BJ (cell line): ENCODE measurements at regions not wholly inside any gene's neighbourhood (a gene's known extent, or its start where the extent isn't known, plus 50 kb on each side); places are given as distances from the start of the nearest gene placed in this dataset.
A peak's percentile ranks its signal among the peaks of the same experiment; 100 is the strongest.

ENCODE experiments used
- CTCF ChIA-PET: fragments of 350-600 bp; formaldehyde crosslinking; extraction: SDS; loops from one replicate; lab custom pipeline; 2021; ENCODE audit warnings: antibody characterized with exemption, inconsistent platforms; lab: Yijun Ruan, JAX
- POLR2A ChIA-PET: fragments of 300-600 bp; sonication (Branson Sonifier 250); formaldehyde crosslinking; extraction: SDS; loops from one replicate; lab custom pipeline; 2021; ENCODE audit warnings: antibody characterized with exemption; lab: Charles Lee
- DNase-seq: peaks from one replicate; pipeline ENCODE4 v3.0.0-alpha.2; 2011; ENCODE audit warnings: low read depth
- H3K27me3 ChIP-seq: 2 replicates; pipeline ENCODE4 v1.6.0; 2011; ENCODE audit warnings: low read length; ENCODE audit not compliant: control insufficient read depth, insufficient read depth
- H3K36me3 ChIP-seq: 2 replicates; pipeline ENCODE4 v1.5.1; 2011; ENCODE audit warnings: low read length; ENCODE audit not compliant: control insufficient read depth, insufficient read depth
- H3K4me3 ChIP-seq: 2 replicates; pipeline ENCODE4 v1.5.1; 2011; ENCODE audit warnings: low read depth, mild to moderate bottlenecking, control low read depth, low read length
- TF ChIP-seq, protein P1 (sequence below): IDR thresholded peaks from 2 replicates; pipeline ENCODE4 v1.5.1; 2011; ENCODE audit warnings: low read depth, mild to moderate bottlenecking, control low read depth, inconsistent platforms, low read length, moderate library complexity; ENCODE audit not compliant: insufficient read depth

GRCh38 chr3:154040283-154040682 is 80.9 kb upstream of the ARHGEF26 start:
- DNase-seq = no peak
- ChIA-PET POLR2A (no interaction called here), CTCF (no interaction called here)
- no peaks in the 10 kb centered on the region for H3K27me3 ChIP-seq
- H3K36me3 ChIP-seq = no peaks in the 10 kb centered on the region
- TF ChIP-seq, protein P1, sequence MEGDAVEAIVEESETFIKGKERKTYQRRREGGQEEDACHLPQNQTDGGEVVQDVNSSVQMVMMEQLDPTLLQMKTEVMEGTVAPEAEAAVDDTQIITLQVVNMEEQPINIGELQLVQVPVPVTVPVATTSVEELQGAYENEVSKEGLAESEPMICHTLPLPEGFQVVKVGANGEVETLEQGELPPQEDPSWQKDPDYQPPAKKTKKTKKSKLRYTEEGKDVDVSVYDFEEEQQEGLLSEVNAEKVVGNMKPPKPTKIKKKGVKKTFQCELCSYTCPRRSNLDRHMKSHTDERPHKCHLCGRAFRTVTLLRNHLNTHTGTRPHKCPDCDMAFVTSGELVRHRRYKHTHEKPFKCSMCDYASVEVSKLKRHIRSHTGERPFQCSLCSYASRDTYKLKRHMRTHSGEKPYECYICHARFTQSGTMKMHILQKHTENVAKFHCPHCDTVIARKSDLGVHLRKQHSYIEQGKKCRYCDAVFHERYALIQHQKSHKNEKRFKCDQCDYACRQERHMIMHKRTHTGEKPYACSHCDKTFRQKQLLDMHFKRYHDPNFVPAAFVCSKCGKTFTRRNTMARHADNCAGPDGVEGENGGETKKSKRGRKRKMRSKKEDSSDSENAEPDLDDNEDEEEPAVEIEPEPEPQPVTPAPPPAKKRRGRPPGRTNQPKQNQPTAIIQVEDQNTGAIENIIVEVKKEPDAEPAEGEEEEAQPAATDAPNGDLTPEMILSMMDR = peak; percentile 40; the same call in 1 of the 2 replicates
- H3K4me3 ChIP-seq = no peak overlapping the region

DNA sequence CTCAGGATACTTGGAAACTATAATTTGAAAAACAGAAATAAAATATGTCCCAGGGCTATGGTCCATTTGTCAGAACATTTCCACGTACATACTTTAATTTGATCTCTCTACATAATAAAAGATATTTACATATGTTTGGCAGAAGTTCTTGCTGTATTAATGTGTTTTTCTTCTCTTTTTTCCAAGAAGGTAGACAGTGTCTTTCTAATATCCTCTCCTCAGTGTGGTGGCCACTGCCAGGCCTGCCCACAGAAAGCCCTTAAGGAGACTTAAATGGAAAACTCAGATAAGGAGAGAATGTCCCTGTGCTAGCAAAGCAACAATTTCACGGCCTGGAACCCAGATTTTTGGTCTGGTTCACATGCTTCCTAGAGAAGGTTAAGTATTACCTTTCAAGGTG is 76.5 kb upstream of the ARHGEF26 start:
- H3K36me3 ChIP-seq = no peaks in the 10 kb centered on the region
- H3K4me3 ChIP-seq = no peak overlapping the region
- no peaks in the 10 kb centered on the region for H3K27me3 ChIP-seq
- CTCF ChIA-PET = no interaction called here
- TF ChIP-seq, protein P1 = no peak
- POLR2A ChIA-PET = no interaction called here
- no peak for DNase-seq

DNA sequence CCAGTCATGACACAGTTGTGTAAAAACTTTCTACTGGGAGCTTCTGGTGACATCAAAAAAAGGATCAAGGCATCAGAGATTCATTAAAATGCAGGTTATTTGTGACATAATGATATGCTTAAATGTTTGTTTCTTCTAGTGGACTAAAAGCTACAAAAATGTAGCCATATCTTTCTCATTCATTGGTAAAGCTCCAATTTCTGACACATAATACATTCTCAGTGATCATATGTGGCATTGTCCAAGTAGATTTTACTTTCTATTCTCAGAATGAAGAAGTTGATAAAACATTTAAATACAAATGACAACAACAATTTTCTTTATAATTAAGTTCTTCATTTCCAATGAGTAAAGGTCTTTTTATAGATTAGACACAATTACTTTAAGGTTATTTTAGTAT is 71.0 kb upstream of the ARHGEF26 start:
- CTCF ChIA-PET = interaction anchor here (0.6 kb wide), 1 partner anchor 141 kb away, joined by 3 read pairs; no protein-coding TSS in a partner anchor
- no peak for DNase-seq
- no peak overlapping the region for H3K4me3 ChIP-seq
- no peaks in the 10 kb centered on the region for H3K27me3 ChIP-seq
- no peaks in the 10 kb centered on the region for H3K36me3 ChIP-seq
- TF ChIP-seq, protein P1 = no peak
- POLR2A ChIA-PET = no interaction called here

GRCh38 chr3:154050766-154051165 is 70.4 kb upstream of the ARHGEF26 start:
- CTCF ChIA-PET = interaction anchor here (0.6 kb wide), 1 partner anchor 141 kb away, joined by 3 read pairs; no protein-coding TSS in a partner anchor
- POLR2A ChIA-PET = no interaction called here
- Histone ChIP-seq H3K36me3 (no peaks in the 10 kb centered on the region), H3K4me3 (no peak overlapping the region), H3K27me3 (no peaks in the 10 kb centered on the region)
- TF ChIP-seq, protein P1 = no peak
- DNase-seq = peak; percentile 16

GRCh38 chr3:154059833-154060232 is 61.4 kb upstream of the ARHGEF26 start:
- Histone ChIP-seq H3K27me3 (no peaks in the 10 kb centered on the region), H3K4me3 (no peak overlapping the region), H3K36me3 (no peaks in the 10 kb centered on the region)
- no peak for DNase-seq
- TF ChIP-seq, protein P1 = no peak
- ChIA-PET CTCF (no interaction called here), POLR2A (no interaction called here)
